ENCODE measurements at regions not wholly inside any gene's neighbourhood (a gene's known extent, or its start where the extent isn't known, plus 50 kb on each side); places are given as distances from the start of the nearest gene placed in this dataset.

DNA sequence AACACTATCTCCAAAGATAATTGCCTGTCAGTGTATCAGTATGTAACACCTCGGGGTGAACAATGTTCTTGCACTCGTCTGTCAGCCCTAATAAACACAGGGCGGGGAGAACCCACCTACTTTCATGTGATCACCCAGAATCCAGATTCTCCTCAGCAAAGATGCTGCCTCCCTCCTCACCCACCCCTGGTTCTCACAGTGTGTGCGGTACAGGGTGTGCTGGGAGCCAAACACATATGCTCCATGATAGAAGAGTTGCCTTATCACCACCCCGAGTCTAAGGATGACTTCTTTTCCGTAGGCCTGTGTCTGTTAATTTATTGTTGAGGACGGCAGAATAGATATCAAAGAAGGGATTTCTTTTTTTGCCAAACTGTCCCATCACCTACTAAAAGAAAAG is 206.1 kb downstream of the TLE3 start:
- no peak for DNase-seq (ENCODE audit: low spot score)

DNA sequence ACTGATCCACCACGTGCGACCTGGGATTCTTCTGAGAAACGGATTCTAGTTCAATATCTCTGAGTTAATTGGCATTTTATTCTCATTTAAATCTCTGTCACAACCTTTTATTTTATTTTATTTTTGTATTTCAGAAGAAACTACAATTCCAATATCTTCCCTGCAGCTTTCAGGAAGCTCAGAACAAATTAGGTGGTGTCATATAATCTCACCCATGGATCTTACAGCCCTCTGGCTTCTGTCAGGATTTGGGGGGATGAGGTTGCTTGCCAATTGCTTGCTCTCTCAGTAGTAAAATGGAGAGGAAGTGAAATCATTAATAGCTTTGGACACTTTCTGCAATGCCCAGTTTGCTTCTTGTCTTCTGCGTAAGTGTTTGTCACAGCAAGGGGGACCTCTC is 205.4 kb downstream of the TLE3 start:
- DNase-seq (ENCODE audit: low spot score): no peak

DNA sequence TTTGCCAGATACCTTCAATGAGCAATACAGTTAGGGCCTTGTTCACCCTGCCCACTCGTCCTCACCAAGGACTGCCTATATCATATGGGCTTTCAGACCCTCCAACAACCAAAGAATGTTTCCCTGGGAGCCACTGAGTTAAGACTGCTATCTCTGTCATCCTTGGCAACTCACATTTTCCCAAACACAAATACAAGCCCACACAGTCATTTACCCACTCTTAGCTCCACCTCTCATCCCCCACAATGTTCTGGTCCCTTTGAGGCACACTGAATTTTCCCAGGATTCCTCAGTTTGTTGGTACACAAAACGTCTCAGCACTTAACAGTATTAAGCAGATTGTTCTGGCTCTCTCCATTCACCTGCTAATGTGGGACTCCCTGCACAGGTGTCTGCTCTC is 204.6 kb downstream of the TLE3 start:
- no peak for DNase-seq (ENCODE audit: low spot score)

DNA sequence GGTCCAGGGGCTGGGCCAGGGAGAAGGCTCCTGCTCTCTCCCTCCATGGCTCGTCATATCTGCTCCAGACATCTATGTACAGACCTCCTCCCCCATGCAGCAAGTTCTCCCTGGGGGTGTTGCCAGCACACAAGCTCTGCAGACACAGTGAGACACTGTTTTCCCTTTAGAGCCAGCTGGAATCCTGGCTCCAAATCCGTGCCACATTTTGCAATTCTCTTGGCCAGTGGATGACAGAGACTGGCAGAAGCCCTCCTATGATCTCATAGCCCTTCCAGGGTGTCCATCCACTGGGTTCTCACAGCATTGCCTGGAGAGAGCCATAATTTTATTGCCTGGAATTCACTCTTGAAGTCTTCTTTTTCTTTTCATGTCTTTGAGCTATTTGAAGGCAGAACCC is 203.9 kb downstream of the TLE3 start:
- peak; percentile 63 for DNase-seq (ENCODE audit: low spot score)

DNA sequence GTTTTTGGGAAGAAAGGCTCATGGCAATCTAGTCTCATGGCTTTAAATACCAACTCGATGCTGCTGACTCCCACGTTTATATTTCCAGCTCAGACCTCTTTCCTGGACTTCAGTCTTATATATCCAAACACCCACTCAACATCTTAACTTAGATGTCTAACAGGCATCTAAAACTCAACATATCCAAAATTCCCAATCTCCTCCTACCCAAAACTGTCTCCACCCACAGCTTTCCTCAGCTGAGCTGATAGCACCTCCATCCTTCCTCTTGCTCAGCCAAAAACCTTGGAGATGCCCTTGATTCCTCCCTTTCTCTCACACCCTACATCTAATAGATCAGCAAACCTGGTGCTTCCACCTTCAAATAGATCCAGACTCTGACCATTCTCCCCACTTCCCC is 202.5 kb downstream of the TLE3 start:
- no peak for DNase-seq (ENCODE audit: low spot score)

DNA sequence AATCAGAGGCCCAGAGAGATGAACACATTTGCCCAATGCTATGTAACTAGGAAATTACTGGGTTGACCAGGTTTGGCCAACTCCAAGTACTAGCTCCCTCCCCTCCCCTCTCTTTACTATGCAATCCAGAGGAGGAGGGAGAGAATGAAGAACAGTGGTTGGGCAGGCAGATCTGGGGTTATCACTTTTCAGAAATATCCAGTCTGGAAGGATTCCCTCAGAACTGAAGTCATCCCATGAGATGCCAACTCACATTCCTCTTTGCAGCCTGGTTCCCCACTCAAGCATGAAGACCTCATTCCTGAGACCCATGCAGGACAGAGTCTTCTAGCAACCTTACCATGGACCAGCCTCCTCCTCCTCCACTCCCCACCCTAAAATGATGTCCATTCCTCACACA is 201.1 kb downstream of the TLE3 start:
- DNase-seq (ENCODE audit: low spot score): peak; percentile 63

DNA sequence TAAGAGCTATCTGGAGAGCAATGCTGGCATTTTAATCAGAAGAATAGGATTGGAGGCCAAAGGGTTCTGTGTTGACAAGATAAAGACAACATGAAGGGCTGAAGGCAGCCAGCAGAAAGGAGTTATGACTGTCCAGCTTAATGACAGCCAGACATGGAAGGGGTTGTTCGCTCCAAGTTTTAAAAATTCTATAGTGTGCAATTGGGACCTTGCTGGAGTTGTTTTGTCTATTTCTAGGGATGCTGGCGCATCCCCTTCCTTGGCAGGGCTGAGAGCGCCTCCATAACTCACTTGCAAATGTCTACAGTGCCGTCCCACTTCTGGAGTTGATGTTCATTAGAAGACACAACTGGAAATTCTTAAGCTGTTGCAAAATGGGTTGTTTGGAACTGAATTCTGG is 200.7 kb downstream of the TLE3 start:
- no peak for DNase-seq (ENCODE audit: low spot score)

DNA sequence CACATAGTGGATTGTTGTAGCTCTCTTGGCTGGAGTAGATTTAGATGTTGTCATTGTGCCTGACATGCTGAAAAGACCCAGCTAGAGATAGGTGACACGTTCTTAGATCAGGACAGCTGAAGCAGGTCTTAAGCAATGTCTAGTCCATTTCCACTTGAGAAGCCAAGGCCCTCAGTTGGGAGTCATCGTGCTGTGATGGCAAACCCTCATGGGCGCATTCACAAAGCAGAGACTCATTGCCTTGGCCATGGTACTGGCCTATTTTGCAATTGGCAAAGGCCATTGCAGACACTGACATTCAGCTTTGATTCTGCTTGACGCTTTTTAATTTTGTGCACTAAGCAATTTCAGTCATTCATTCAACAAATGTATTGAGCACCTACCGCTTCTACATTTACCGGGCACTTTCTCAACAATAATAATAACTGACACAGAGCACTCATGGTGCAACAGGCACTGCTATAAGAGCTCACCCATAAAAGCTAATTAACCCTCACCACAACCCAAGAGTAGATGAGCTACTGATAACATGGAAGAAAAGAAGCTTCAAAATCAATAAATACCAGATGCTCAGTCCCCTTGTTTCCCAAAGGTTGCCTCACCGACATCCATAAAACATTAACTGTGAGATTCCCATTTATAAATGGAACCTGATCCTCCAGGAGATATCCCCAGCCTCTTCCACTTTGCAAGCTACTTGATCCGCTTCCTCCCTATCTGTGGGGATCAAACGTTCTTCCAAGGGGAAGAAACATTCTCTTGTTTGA is 200.1 kb downstream of the TLE3 start:
- DNase-seq (ENCODE audit: low spot score): no peak

DNA sequence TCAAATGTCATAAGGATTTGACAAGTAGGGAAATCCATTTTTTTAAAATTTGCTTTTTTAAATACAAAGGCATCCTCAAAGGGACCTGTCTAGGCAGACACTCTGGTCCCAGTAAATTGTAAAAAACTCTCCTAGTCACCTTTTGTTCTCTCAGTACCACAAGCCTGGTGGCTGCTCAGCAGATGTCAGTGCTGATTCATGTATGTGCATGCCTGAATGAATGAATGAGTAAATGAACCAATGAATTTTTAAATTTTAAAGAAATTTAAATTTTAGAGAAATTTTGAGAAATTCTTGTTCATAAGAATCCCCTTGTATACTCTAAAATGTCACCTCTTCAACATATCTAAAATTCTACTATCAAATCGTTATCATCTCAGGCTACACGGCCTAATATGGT is 199.5 kb downstream of the TLE3 start:
- DNase-seq (ENCODE audit: low spot score): no peak

DNA sequence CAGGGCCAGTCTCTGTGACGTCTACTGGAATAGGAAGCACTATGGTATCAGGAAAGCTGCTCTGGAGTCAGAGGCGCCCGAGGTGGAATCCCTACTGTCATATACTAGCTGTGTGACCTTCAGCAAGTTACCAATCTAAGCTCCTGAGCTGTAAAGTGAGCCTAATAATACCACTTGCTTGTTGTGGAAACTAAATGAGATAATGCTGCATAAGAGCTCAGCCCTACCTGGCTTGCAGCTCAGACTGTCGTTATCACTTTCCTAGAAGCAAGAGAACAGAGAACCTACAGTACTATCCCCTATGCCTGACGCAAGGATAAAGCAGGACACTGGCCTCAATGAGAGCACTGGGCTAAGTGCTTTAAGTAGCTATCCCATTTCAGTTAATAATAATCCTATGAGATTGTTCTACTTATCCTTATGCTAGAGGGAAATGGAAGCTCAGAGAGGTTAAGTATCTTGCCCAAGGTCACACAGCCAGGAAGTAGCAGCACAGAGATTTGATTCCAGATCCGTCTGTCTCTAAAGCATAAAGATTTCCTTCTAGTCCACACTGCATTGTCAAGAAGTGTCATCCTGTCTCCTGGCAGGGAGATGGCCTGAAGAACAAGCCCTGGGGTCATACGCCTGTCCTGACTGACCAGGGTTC is 195.2 kb downstream of the TLE3 start:
- no peak for DNase-seq (ENCODE audit: low spot score)

DNA sequence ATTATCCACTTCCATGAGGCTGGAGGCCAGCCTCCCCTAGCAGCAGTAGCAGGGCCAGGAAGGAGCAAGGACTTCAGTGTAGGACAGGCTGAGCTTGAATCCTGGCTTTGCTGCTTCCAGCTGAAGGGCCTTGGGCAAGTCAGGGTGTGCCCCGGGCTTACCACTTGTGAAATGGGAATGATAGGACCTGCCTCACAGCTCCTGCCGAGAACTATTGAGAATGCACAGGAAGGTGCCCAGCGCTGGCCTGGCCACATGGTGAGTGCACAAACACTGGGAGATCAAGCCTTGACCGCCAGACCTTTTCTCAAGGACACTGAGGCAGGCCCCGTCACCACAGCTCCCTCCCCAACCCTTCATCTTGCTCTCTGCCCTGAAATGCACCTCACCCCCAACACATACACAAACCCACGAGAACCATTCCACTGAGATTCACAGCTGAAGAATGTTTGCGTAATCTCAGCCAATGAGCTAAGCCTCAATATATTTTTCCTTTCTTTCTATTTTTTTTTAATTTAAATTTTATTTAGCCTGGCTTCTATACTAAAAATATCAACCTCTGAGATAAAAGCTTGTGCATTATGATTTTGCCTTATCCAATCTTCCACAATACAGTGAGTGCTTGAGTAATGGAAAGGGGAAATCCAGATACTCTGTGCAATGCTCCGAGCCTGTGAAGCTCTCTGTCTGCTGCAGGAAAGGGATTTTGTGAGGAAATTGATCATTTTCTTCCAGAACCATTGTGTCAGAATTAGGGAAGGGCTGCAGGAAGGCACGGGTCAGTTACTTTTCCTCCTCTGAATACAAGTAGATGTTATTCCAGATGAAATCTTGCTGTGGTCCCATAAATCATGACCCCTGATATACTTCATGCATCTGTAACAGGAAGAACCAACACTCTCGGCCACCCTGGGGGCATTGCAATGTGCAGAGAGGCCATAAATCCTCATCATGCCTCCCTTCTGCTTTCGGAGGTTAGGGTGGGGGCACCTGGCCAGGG is 193.9 kb downstream of the TLE3 start:
- DNase-seq (ENCODE audit: low spot score): peak; percentile 6

DNA sequence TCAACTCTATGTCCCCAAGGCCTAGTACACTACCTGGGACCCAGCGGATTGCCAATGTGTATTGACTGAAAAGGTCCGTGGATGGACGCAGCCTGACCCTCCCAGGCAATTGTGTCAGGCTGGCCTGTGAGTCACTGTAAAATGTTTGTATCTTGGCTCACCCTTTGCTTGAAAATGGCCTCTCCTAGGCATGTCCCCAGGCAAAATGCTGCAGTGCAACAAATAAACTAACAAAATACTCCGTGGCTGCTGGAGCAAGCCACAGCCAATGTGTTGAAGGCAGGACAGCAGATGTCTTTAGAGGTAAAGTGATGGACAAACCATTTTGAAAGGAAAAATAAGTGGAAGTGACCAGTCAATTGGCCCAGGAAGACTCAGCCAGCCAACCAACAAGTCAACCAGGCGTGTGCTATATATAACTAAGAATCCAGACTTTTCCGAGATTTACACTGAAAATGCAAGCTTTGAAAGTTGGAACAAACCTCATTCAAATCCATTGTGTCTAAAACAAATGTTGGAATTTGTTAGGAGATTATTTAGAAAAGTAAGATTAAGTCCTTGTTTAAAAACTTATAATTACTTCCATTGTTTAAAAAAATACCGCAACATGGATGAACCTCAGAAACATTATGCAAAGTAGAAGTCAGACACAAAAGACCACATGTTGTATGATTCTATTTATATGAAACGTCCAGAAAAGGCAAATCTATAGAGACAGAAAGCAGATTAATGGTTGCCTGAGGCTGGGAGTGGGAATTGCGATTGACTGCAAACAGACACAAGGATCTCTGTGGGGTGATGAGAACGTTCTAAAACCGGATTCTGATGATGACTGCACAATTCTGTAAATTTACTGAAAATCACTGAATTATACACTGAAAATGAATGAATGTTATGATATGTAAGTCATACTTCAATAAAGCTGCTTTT is 191.2 kb downstream of the TLE3 start:
- DNase-seq (ENCODE audit: low spot score): no peak

DNA sequence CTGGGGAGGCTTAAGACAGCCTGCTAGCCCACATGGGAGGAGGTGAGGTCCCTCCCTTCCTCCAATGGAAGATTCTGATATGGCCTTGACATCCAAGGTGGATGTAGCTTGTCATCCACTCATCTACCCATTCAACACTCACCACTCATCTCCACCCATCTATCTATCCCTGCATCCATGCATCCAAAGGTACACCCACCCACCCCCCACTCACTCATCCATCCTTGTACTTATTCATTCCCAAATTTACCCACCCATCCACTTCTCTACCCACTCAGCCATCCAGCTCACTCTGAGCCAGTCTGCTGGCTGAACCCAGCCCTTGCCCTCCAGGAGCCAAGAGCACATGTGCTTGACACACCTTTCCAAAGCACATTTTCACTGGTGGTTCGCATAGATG is 189.7 kb downstream of the TLE3 start:
- no peak for DNase-seq (ENCODE audit: low spot score)

DNA sequence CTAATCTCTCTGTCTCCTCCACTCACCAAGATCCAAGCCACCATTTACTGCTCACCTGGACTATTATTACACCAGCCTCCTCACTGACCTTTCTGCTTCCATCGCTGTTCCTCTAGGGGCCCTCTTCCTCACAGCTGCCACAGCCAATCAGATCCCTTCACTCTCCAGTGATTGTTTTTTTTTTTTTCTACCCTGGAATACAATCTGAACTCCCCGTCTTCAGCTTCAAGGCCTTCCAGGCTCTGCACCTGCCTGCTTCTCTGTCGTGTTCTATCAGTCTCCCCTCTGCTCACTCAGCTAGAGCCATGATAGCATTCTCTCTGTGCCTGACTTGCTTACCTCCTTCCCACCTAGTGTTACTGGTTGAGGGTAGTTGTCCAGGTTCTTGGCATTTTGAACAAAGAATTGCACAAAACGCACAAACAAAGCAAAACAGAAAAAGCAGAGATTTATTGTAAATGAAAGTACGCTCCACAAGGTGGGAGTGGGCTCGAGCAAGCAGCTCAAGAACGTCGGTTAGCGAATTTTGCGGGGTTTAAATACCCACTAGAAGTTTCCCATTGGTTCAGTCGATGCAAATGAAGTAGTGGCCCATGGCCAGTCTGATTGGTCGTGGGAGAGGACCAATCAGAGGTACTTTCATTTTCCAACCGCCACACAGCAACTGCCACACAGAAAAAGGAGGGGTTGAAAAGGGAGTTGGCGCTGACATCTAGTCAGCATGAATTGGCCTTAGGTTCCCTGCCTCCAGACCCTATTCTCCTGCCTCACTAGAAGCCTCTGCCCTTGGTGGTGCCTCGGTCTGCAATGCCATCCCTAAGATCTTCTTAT is 188.9 kb downstream of the TLE3 start:
- no peak for DNase-seq (ENCODE audit: low spot score)

DNA sequence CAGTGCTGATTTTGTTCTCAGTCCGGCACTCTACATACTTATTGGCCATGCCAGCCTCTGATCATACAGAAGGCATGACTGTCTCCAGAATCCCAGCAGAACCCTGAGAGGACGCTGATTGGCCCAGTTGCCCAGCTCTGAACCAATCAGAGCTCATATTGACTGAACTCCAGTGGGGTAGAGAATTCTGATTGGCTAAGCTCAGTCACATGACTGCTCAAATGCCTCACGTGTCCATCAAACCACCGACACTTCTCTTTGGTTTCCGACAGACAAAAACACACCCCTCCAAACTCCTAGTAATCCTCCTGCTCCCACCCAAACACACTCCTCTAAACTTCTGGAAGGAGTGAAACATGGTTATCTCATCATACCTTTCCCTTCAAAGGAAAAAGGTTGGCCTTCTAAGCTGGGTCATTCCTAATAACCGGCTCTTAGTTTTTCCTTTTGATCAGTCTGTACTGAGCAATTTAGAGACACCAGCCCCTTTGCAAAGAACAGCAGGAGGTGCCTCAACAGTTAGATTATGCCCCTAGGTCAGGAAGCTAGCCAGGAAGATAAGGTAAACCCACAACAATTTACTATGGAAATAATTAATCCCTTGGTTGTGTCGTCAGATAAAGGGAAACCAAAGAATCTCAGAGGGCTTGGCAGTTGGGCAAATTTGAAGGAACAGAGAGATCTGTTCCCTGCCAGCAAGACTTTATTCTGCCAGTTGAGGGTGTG is 187.8 kb downstream of the TLE3 start:
- no peak for DNase-seq (ENCODE audit: low spot score)

DNA sequence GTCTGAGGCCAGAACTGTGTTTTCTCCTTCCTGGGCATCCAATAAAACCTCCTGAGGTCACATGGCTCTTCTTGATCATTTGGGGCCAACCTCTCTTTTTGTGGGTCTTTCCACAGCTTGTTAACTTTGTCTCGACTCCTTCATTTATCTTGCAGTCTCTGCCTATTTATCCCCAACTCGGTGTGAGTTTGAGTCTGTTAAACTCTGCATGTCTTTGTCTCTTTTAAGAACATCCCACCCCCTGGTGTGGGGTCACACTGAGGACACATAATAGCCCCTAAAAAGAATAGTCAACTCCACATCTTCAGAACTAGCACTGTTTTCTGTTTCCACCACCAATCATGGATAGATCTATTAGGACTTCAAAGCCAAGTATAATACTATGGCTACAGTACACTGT is 187.2 kb downstream of the TLE3 start:
- DNase-seq (ENCODE audit: low spot score): no peak

DNA sequence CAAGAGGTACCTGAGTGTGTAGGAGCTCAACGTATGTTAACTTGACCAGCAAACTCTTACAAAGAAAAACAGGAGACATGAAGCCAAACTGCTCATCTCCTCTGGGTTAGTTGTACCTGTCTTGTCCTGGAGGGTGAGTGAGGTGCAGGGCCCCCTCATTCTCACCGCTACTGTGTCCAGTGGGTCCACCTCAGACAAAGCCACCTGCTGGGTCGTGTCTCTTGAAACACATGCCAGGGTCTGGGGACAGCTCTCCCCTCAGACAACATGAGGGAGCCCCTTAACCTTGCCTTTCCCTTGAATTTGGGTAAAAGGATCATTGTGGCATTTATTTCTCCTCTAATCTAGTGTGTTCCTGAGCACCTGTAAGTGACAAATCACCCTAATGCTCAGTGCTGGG is 185.6 kb downstream of the TLE3 start:
- DNase-seq (ENCODE audit: low spot score): no peak

DNA sequence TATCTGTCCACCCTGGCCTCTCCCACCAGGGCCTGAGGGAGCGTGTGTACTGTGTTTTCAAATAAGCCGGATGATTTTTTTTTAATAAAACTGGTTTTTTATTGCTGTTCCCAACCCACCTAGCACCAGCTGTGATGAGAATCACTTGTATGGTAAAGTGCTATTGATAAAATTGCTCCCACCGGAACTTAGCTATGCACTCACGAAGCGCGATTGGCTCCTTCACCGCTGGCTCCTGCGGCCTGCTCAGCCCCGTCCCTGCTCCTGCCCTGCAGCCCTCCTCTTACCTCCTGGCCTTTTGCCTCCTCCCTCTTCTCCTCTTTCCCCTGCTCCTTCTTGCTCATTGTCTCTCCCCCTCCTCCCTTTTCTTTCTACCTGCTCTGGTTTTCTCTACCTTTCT is 183.7 kb downstream of the TLE3 start:
- no peak for DNase-seq (ENCODE audit: low spot score)

DNA sequence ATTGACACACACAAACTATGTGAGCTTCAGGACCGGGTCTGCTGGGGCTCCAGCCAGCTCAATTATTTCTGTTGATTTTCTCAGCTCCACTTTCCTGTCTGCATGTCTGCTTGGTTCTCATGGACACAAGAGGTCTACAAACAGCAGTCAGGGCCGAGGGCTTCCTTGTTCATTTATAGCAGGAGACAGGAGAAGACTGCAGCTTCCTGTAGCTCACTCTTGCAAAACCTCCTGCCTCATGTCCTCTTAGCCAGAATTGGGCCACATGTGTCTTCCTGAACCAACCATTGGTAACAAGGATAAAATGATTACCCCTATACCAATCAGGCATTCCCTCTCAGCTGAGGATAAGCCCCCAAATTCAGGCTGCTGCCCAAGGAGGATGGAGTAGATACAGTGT is 182.8 kb downstream of the TLE3 start:
- DNase-seq (ENCODE audit: low spot score): no peak

DNA sequence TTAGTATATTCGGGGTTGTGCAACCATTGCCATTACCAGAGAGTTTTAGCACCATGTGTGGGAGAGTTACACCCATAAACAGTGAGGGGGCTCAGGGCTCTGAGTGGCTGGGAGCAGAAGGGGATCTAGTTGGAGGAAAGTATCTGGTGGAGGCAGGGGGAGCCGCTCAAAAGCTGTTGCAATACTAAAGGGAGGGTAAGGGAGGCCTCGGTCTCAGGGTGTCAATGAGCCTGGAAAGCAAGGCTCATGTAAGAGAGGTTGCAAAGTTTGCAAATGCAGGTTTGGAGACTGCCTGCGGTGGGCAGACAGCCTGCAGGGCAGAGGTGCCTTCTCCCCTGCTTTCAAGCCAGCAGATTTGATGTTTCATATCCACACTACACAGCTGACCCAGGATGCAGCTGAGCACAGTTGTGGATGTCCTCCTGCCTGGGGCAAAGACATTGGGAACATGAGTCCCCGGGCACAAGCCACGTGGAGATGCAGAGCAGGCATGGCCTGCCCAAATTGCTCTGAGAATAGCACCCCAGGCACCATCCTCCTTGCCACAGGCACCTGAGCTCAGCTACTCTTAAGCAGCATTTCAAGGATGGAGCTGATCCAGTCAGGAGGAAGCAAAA is 181.4 kb downstream of the TLE3 start:
- no peak for DNase-seq (ENCODE audit: low spot score)
